ENCODE measurements at regions not wholly inside any gene's neighbourhood (a gene's known extent, or its start where the extent isn't known, plus 50 kb on each side); places are given as distances from the start of the nearest gene placed in this dataset.

- Histone ChIP-seq H4K8ac (ENCODE audit: extremely low read depth, insufficient read depth, low read length) (no peak overlapping the region), H2BK12ac (ENCODE audit: low read depth, low read length) (no peak overlapping the region; the same call in 1 of the 2 replicates), H3K79me1 (ENCODE audit: low read depth, low read length) (no peaks in the 10 kb centered on the region), H2BK20ac (ENCODE audit: low read length) (no peak overlapping the region), H2BK5ac (ENCODE audit: low read depth, low read length) (no peak overlapping the region), H4K20me1 (replicated peaks in 1 of 2; ENCODE audit: control insufficient read depth in 1 of 2, insufficient read depth in 2 of 2, low read length in 2 of 2) (no peaks in the 10 kb centered on the region), H3K18ac (ENCODE audit: extremely low read depth, low read length) (no peak overlapping the region), H3K36me3 (ENCODE audit: control insufficient read depth in 2 of 4, insufficient read depth in 4 of 4, low read length in 3 of 4) (no peaks in the 10 kb centered on the region), H3K9me3 (ENCODE audit: insufficient read depth in 2 of 2, low read depth in 1 of 2, low read length in 1 of 2) (no peaks in the 10 kb centered on the region), H3K14ac (ENCODE audit: insufficient read length) (no peak overlapping the region), H3K23me2 (ENCODE audit: low read depth, low read length) (no peaks in the 10 kb centered on the region), H3K79me2 (ENCODE audit: control insufficient read depth in 1 of 2, insufficient read depth in 2 of 2, low read length in 2 of 2) (no peaks in the 10 kb centered on the region), H2BK15ac (ENCODE audit: low read length) (0 out of 2 replicates have a peak overlapping the region, but pooled peaks have one; percentile 20), H3K9ac (replicated peaks in 1 of 4; ENCODE audit: extremely low read depth in 1 of 4, low read depth in 3 of 4, low read length in 3 of 4) (no peak overlapping the region), H3K27me3 (replicated peaks in 1 of 4; ENCODE audit: control insufficient read depth in 3 of 4, extremely low read depth in 1 of 4, insufficient read depth in 3 of 4, low read length in 3 of 4) (no peaks in the 10 kb centered on the region), H3K4me1 (replicated peaks in 1 of 4; ENCODE audit: control insufficient read depth in 3 of 4, insufficient read depth in 4 of 4, low read length in 3 of 4) (peaks cover 0 to 15% (median 3%) of the 10 kb centered on the region in 4 experiments; a peak in 5 of 7 replicates), H3K4ac (replicated peaks; ENCODE audit: insufficient read length, low read depth, low read length) (no peak overlapping the region), H4K5ac (ENCODE audit: insufficient read length, low read depth, low read length) (no peak overlapping the region), H2BK120ac (replicated peaks; ENCODE audit: low read depth, low read length) (no peak overlapping the region), H3K4me2 (ENCODE audit: insufficient read depth in 1 of 2, low read depth in 2 of 2, low read length in 2 of 2) (no peak overlapping the region), H3K4me3 (ENCODE audit: extremely low read depth in 1 of 4, insufficient read depth in 2 of 4, low read depth in 3 of 4, low read length in 4 of 4) (no peak overlapping the region), H4K91ac (replicated peaks; ENCODE audit: insufficient read length, low read length) (peak overlapping the region; percentile 45), H2AFZ (ENCODE audit: low read length) (no peak overlapping the region), H2AK5ac (ENCODE audit: low read depth, low read length) (no peak overlapping the region), H3K56ac (replicated peaks; ENCODE audit: insufficient read length, low read depth, low read length) (no peak overlapping the region), H3K23ac (ENCODE audit: insufficient read length) (no peak overlapping the region), H3K27ac (ENCODE audit: low read depth, low read length) (no peak overlapping the region)
- no peak for FAIRE-seq
- POLR2A ChIA-PET (ENCODE audit: partially characterized antibody): no interaction called here
- 87% methylated on average over 6 of the region's 6 CpGs; no CpG with 5 or more reads in 1 of the 2 experiments for WGBS, 2 experiments (ENCODE audit: extremely low coverage in 1 of 2, insufficient coverage in 1 of 2, insufficient read length in 1 of 2, insufficient replicate concordance in 2 of 2, low coverage in 1 of 2, low lambda C conversion rate in 2 of 2, missing lambda C conversion rate in 1 of 2)
- CTCF ChIA-PET (ENCODE audit: partially characterized antibody): no interaction called here
- DNase-seq (ENCODE audit: low read depth in 1 of 2, low spot score in 2 of 2): no peak
- TF ChIP-seq MAFK (IDR thresholded peaks at IDR 0.05; ENCODE audit: low read depth, low read length) (no peak), SP1 (IDR thresholded peaks at IDR 0.05; ENCODE audit: low read depth, low read length) (no peak), SP2 (IDR thresholded peaks at IDR 0.05; ENCODE audit: low read length) (no peak), NANOG (IDR thresholded peaks at IDR 0.05; ENCODE audit: insufficient read depth, low read depth, low read length, poor library complexity, severe bottlenecking) (no peak)
These were observed 55.8 kb downstream of the TMEM30B start for GRCh38 chr14:61225344-61225743.
